ENCODE measurements at regions not wholly inside any gene's neighbourhood (a gene's known extent, or its start where the extent isn't known, plus 50 kb on each side); places are given as distances from the start of the nearest gene placed in this dataset.
"Not testable (repeated sequence)": the region's sequence is repeated elsewhere in the genome, so short reads cannot be mapped to it uniquely, and the experiment has no call there.

DNA sequence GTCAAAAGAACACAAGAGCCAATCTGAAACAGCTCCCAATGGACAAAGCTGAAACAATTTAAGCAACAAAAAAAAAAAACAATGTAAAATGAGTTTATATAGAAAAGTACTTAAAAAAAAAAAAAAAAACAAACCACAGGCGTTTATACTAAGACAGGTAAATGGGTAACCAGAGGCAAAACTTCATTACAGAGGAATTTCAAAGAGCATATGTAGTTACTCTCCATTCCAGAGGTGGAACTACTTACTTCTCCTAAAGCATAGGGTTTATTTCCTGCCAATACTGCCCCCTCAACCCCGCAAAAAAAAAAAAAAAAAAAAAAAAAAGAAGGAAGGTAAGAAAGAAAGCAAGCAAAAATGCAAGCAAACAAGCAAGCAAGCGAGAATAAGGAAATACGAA, 132.9 kb downstream of the LIG4 start:
- DNase-seq (ENCODE audit: extremely low read depth, low read depth, low spot score), result no peak

GRCh38 chr13:108077284-108077683, 138.1 kb downstream of the LIG4 start:
- DNase-seq (ENCODE audit: extremely low read depth, low read depth, low spot score), result no peak

DNA sequence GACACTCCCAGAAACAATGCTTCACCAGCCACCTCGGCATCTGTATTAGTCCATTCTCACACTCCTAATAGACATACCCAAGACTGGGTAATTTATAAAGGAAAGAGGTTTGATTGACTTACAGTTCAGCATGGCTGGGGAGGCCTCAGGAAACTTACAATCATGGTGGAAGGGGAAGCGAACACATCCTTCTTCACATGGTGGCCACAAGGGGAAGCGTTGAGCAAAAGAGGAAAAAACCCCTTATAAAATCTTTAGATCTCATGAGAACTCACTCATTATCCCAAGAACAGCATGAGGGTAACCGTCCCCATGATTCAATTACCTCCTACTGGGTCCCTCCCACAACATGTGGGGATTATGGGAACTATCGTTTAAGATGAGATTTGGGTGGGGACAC, 140.9 kb downstream of the LIG4 start:
- not testable (repeated sequence) for DNase-seq (ENCODE audit: extremely low read depth, low read depth, low spot score)

GRCh38 chr13:108070925-108071324, 144.4 kb downstream of the LIG4 start:
- DNase-seq (ENCODE audit: extremely low read depth, low read depth, low spot score), result no peak

GRCh38 chr13:108070491-108070890, 144.8 kb downstream of the LIG4 start:
- no peak for DNase-seq (ENCODE audit: extremely low read depth, low read depth, low spot score)

- DNase-seq (ENCODE audit: extremely low read depth, low read depth, low spot score), result no peak
These were observed 145.7 kb downstream of the LIG4 start for GRCh38 chr13:108069521-108070210.

DNA sequence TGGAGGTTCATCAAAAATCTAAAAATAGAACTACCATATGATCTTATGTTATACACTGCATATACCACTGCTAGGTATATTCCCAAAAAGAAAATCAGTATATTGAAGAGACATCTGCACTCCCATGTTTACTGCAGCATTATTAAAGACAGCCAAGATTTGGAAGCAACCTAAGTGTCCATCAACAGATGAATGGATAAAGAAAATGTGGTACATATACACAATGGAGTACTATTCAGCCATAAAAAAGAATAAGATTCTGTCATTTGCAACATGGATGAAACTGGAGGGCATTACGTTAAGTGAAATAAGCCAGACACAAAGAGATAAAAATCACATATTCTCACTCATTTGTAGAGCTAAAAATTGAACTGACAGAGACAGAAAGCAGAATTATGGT, 151.0 kb downstream of the LIG4 start:
- DNase-seq (ENCODE audit: extremely low read depth, low read depth, low spot score), result not testable (repeated sequence)

- DNase-seq (ENCODE audit: extremely low read depth, low read depth, low spot score), result no peak
These were observed 155.2 kb downstream of the LIG4 start for GRCh38 chr13:108060111-108060510.

GRCh38 chr13:108056278-108056677, 159.1 kb downstream of the LIG4 start:
- DNase-seq (ENCODE audit: extremely low read depth, low read depth, low spot score), result no peak

DNA sequence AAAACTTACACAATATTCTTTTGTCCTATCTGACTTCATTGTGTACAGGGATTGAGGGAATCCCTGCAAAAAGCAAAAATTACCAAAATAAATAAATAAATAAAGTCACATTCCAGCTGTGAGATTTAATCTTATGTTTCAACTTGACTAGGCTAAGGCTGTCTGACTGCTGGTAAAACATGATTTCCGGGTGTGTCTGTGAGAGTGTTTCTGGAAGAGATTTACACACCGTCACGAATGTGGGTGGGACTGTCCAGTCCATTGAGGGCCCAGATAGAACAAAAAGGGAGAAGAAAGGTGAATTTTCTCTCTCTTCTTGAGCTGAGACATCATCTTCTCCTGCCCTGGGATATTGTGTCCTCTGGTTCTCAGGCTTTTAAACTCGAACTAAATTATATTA, 166.1 kb downstream of the LIG4 start:
- DNase-seq (ENCODE audit: extremely low read depth, low read depth, low spot score), result no peak

DNA sequence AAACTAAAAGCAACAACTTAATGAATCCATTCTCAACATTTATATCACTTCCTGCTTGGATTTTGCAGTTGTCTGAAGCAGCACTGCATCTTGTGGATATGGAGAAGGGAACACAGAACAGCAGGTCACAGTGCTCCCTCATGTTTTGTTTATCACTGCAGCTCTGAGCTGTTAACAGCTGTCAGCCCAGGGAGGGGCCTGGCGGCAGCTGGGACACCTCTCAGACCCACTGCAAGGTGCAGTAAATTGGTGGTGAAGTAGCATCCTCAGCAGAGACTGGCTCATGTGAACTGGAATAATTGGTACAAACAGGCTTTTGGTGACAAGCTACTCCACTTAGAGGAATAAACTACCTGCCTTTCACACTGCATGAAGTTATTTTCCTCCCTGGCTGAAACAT, 170.4 kb downstream of the LIG4 start:
- DNase-seq (ENCODE audit: extremely low read depth, low read depth, low spot score), result no peak

- DNase-seq (ENCODE audit: extremely low read depth, low read depth, low spot score), result not testable (repeated sequence)
These were observed 172.5 kb downstream of the LIG4 start for GRCh38 chr13:108042866-108043265.

GRCh38 chr13:108037348-108037747, 178.0 kb downstream of the LIG4 start:
- no peak for DNase-seq (ENCODE audit: extremely low read depth, low read depth, low spot score)

GRCh38 chr13:108036411-108036932, 178.9 kb downstream of the LIG4 start:
- DNase-seq (ENCODE audit: extremely low read depth, low read depth, low spot score), result no peak

GRCh38 chr13:108034909-108035410, 180.4 kb downstream of the LIG4 start:
- DNase-seq (ENCODE audit: extremely low read depth, low read depth, low spot score), result no peak

- DNase-seq (ENCODE audit: extremely low read depth, low read depth, low spot score), result no peak
These were observed 181.3 kb downstream of the LIG4 start for GRCh38 chr13:108033800-108034707.

- DNase-seq (ENCODE audit: extremely low read depth, low read depth, low spot score), result no peak
These were observed 183.5 kb downstream of the LIG4 start for GRCh38 chr13:108031865-108032264.

GRCh38 chr13:108030769-108031168, 184.6 kb downstream of the LIG4 start:
- DNase-seq (ENCODE audit: extremely low read depth, low read depth, low spot score), result no peak

- DNase-seq (ENCODE audit: extremely low read depth, low read depth, low spot score), result no peak
These were observed 188.5 kb downstream of the LIG4 start for GRCh38 chr13:108026680-108027410.

DNA sequence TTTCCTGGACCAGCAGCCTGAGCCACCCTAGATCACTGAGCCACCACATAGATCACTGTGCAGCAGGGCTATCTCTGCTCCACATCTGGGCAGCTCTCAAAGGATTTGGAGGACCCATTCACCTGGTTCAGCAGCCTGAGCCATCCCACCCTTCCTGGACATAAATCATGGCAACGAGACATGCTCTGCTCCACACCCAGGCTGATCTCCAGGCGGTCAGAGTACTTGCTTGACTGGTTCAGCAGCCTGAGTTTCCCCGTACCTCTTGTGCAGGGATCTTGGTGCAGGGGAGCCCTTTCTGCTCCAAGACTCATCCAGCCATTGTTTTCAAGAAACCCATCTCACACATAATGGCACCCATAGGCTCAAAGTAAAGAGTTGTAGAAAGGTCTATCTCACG, 195.3 kb downstream of the LIG4 start:
- no peak for DNase-seq (ENCODE audit: extremely low read depth, low read depth, low spot score)

DNA sequence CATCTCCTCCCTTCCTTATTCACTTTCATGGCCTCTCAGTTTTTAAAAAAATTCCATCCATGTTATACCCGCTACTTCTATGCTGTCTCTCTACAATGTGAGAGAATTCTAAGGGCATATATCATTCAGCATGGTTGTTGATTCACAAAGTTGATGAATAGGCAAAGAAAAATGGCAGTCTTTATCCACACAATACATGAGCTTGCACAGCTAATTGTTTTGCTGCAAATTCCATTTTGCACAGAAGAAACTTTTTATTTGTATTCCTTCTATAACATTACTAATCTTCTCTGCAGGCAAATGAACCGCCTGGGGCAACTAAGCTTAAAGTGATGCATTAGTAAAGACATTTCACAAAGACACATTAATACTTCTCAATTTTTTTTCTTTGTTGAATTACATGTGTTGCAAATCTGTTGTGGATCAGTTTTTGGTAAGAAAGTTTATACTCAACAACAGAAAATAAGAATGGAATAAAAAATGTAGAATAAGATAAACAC, 196.9 kb downstream of the LIG4 start:
- no peak for DNase-seq (ENCODE audit: extremely low read depth, low read depth, low spot score)
